GF-D8 (cell line): ENCODE measurements at regions not wholly inside any gene's neighbourhood (a gene's known extent, or its start where the extent isn't known, plus 50 kb on each side); places are given as distances from the start of the nearest gene placed in this dataset.

Experiments
- DNase-seq: peaks from one replicate; lab custom pipeline; 2025; lab: John Stamatoyannopoulos, UW

- DNase-seq = no peak
These were observed 118.9 kb downstream of the RAB11FIP2 start for GRCh38 chr10:117927871-117928270.

- DNase-seq = no peak
These were observed 118.5 kb downstream of the RAB11FIP2 start for GRCh38 chr10:117928281-117928680.

GRCh38 chr10:117928741-117929140, 118.0 kb downstream of the RAB11FIP2 start:
- DNase-seq = no peak

GRCh38 chr10:117929327-117930067, 117.2 kb downstream of the RAB11FIP2 start:
- DNase-seq = no peak

GRCh38 chr10:117931078-117931477, 115.7 kb downstream of the RAB11FIP2 start:
- no peak for DNase-seq

GRCh38 chr10:117933036-117933435, 113.7 kb downstream of the RAB11FIP2 start:
- no peak for DNase-seq

- DNase-seq = no peak
These were observed 112.3 kb downstream of the RAB11FIP2 start for GRCh38 chr10:117934477-117934876.

GRCh38 chr10:117936141-117936540, 110.6 kb downstream of the RAB11FIP2 start:
- DNase-seq = no peak

GRCh38 chr10:117936566-117936965, 110.2 kb downstream of the RAB11FIP2 start:
- no peak for DNase-seq

GRCh38 chr10:117936976-117937375, 109.8 kb downstream of the RAB11FIP2 start:
- no peak for DNase-seq

- no peak for DNase-seq
These were observed 108.6 kb downstream of the RAB11FIP2 start for GRCh38 chr10:117938104-117938503.

GRCh38 chr10:117942226-117942625, 104.5 kb downstream of the RAB11FIP2 start:
- DNase-seq = no peak

GRCh38 chr10:117944676-117945447, 101.9 kb downstream of the RAB11FIP2 start:
- no peak for DNase-seq

GRCh38 chr10:117945651-117946050, 101.1 kb downstream of the RAB11FIP2 start:
- DNase-seq = no peak

GRCh38 chr10:117946525-117947070, 100.1 kb downstream of the RAB11FIP2 start:
- DNase-seq = no peak

GRCh38 chr10:117948493-117948892, 98.2 kb downstream of the RAB11FIP2 start:
- DNase-seq = no peak

- no peak for DNase-seq
These were observed 96.3 kb downstream of the RAB11FIP2 start for GRCh38 chr10:117950408-117950807.
